Neural crest cell (in vitro differentiated cells): ENCODE measurements at regions not wholly inside any gene's neighbourhood (a gene's known extent, or its start where the extent isn't known, plus 50 kb on each side); places are given as distances from the start of the nearest gene placed in this dataset.

ENCODE experiments used
- DNase-seq: peaks from one replicate; pipeline ENCODE4 v3.0.0; 2021; ENCODE audit warnings: low read depth, mixed read lengths, low spot score
- H3K27ac Mint-ChIP-seq: one replicate; pipeline ENCODE4 v1.8.0; 2021; ENCODE audit warnings: mild to moderate bottlenecking, mixed read lengths; ENCODE audit not compliant: unreplicated experiment
- H3K27me3 Mint-ChIP-seq: 2 replicates; pipeline ENCODE4 v1.8.0; 2021; ENCODE audit warnings: low read depth, mild to moderate bottlenecking, mixed read lengths
- H3K36me3 Mint-ChIP-seq: 2 replicates; pipeline ENCODE4 v1.8.0; 2021; ENCODE audit warnings: low read depth, mild to moderate bottlenecking, mixed read lengths
- H3K4me1 Mint-ChIP-seq: 2 replicates; pipeline ENCODE4 v1.8.0; 2021; ENCODE audit warnings: mixed read lengths
- H3K4me3 Mint-ChIP-seq: one replicate; pipeline ENCODE4 v1.8.0; 2021; ENCODE audit warnings: mild to moderate bottlenecking, mixed read lengths
- H3K9me3 Mint-ChIP-seq: 2 replicates; pipeline ENCODE4 v1.8.0; 2021; ENCODE audit warnings: mixed read lengths
- CTCF ChIP-seq: fragments of 200-600 bp; sonication (generic); conservative IDR thresholded peaks from 2 replicates; pipeline ENCODE4 v1.5.0; 2021; ENCODE audit warnings: antibody characterized with exemption, mild to moderate bottlenecking

DNA sequence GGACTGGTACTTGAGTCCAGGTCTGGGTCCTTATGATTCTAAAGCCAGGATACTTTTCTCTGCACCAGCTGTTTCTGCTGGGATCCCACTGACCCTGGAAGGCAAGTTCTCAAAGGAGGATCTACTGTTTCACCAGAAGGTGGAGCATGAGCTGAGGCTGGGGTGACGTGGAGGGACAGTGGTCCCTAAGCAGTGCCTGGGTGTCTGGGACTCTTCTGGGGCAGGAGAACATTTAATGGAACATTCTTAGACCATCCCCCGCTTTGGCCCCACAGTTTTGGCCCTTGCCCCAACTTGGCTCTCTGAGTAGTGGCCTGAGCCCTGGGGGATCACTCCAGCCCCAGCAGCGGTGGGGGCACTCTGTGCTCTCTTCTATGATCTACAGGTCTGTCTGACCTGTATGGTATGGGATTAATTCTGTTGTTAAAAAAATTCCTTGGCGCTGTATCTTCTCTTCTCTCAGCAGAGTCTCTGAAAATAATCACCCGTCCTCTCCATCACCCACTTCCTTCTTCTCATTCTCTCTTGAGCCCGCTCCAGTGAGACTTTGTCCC is 60.3 kb upstream of the CSF3R start:
- Mint-ChIP-seq H3K27me3 (peaks cover 35% of the 10 kb centered on the region), H3K4me1 (no peaks in the 10 kb centered on the region), H3K9me3 (no peaks in the 10 kb centered on the region), H3K4me3 (no peak overlapping the region), H3K27ac (no peak overlapping the region), H3K36me3 (no peaks in the 10 kb centered on the region)
- peak; percentile 24 for TF ChIP-seq CTCF
- no peak for DNase-seq

DNA sequence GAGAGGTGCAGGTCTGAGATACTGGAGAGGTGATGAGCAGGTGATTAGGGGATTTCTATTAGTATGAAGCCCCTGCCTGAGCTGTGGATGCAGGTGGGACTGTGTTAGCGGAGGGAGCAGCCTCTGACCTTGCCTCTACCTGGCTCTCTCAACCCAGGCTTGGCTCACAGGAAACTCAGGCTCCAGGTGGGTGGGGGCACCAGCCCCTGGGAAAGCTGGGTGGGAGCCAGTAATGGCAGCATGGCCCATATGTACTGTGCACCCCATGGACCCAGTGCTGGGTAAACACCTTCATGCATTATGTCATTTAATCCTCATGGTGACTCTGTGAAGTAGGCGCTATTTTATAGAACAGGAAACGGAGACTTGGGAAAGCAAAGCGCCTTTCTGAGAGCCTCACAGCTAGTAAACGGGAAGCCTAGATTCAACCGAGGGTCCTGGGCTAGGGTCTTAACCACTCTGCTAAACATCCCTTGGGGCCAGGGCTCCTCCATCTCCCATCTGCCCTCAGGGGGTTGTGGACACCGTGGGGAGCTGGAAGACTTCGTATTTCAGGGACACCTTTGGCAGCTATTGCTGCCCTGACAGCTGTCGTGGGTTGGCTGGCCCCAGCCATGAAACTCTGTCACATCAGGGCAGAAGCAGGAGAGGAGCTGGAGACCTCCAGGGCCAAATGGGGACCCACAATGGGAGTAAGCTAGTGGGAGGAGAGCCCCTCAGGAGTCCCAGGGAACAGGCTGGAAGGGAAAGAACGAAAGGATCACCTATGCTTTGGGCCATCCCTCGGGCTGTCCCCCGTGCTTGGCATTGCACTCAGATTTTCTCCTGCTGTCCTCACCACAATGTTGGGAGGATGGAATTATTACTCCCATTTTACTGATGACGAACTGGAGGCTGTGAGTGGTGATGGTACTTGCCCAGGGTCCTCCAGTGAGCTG is 59.6 kb upstream of the CSF3R start:
- H3K36me3 Mint-ChIP-seq, result no peaks in the 10 kb centered on the region
- H3K27ac Mint-ChIP-seq, result no peak overlapping the region
- H3K4me1 Mint-ChIP-seq, result no peaks in the 10 kb centered on the region
- no peaks in the 10 kb centered on the region for H3K9me3 Mint-ChIP-seq
- TF ChIP-seq CTCF, result no peak
- no peak for DNase-seq
- H3K4me3 Mint-ChIP-seq, result no peak overlapping the region
- H3K27me3 Mint-ChIP-seq, result peaks cover 34% of the 10 kb centered on the region

DNA sequence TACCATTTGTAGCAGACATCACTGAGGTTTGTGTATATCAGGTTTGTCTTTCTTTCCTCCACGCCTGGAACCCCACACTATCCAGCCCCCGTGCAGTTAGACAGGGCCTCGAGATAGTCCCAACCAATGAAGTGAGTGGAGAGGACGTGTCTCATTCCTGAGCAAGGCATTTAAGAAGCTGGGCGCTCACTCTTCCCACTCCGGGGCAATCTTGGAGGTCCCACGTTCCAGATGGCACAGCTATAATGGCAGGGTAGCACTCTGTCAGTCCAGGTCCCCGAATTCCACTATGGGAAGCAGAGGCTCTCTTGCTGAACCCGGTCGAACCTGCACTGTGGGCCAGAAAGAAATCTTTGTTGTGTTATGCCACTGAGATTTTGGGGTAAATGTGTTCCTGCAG is 57.3 kb upstream of the CSF3R start:
- no peak for DNase-seq
- Mint-ChIP-seq H3K36me3 (no peaks in the 10 kb centered on the region), H3K27ac (no peak overlapping the region), H3K4me3 (no peak overlapping the region), H3K27me3 (peaks cover 33% of the 10 kb centered on the region), H3K9me3 (no peaks in the 10 kb centered on the region), H3K4me1 (no peaks in the 10 kb centered on the region)
- no peak for TF ChIP-seq CTCF

DNA sequence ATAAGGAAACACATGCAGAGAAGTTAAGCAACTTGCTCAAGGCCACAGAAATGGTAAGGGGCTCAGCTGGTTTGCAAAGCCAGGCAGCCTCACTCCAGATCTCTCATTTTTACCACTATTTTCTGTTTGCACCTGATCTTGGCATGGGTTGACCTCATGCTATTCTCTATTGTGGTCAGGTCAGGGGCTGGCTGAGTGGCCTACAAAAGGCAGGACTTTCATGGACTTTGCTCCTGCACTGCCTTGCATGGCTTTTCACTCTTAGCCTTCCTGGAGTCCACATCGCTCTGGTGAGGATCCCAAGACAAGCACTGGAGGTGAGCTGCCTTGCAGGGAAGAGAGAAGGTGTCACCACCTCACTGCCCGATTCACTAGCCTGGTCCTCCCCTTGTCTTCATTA is 56.8 kb upstream of the CSF3R start:
- Mint-ChIP-seq H3K9me3 (no peaks in the 10 kb centered on the region), H3K27ac (no peak overlapping the region), H3K27me3 (peaks cover 33% of the 10 kb centered on the region), H3K4me3 (no peak overlapping the region), H3K36me3 (no peaks in the 10 kb centered on the region), H3K4me1 (no peaks in the 10 kb centered on the region)
- DNase-seq, result no peak
- no peak for TF ChIP-seq CTCF

GRCh38 chr1:36537991-36538390 is 55.3 kb upstream of the CSF3R start:
- TF ChIP-seq CTCF, result no peak
- Mint-ChIP-seq H3K36me3 (no peaks in the 10 kb centered on the region), H3K9me3 (no peaks in the 10 kb centered on the region), H3K4me3 (no peak overlapping the region), H3K4me1 (no peaks in the 10 kb centered on the region), H3K27me3 (peaks cover 37% of the 10 kb centered on the region), H3K27ac (no peak overlapping the region)
- no peak for DNase-seq
